Liver (tissue), 8 donors: ENCODE measurements at regions not wholly inside any gene's neighbourhood (a gene's known extent, or its start where the extent isn't known, plus 50 kb on each side); places are given as distances from the start of the nearest gene placed in this dataset.

Source experiments
- DNase-seq: peaks from one replicate; pipeline ENCODE4 v3.0.0-alpha.2; 2017; ENCODE audit warnings: low spot score
- H3K27ac ChIP-seq, 2 donors: one replicate each; pipeline ENCODE4 v1.7.0; 2013; ENCODE audit warnings: inconsistent platforms in 2 of 2, low read length in 2 of 2, control low read depth in 1 of 2, low read depth in 1 of 2, mild to moderate bottlenecking in 1 of 2
- H3K27me3 ChIP-seq, 4 donors: one replicate each; pipeline versions ENCODE4 v1.6.1 to v1.7.0; 2013; ENCODE audit warnings: low read length in 3 of 4, inconsistent platforms in 1 of 4, mild to moderate bottlenecking in 1 of 4, moderate library complexity in 1 of 4; ENCODE audit not compliant: control insufficient read depth in 4 of 4, insufficient read depth in 4 of 4
- H3K36me3 ChIP-seq, 4 donors: one replicate each; pipeline versions ENCODE4 v1.6.1 to v1.7.0; 2013; ENCODE audit warnings: low read length in 3 of 4, mild to moderate bottlenecking in 3 of 4, low read depth in 1 of 4, moderate library complexity in 1 of 4; ENCODE audit not compliant: control insufficient read depth in 4 of 4, insufficient read depth in 3 of 4
- H3K4me1 ChIP-seq, 4 donors: one replicate each; pipeline versions ENCODE4 v1.6.1 to v1.7.0; 2013; ENCODE audit warnings: low read length in 3 of 4, mild to moderate bottlenecking in 3 of 4, moderate library complexity in 1 of 4; ENCODE audit not compliant: control insufficient read depth in 4 of 4, insufficient read depth in 4 of 4
- H3K4me3 ChIP-seq, 3 donors: one replicate each; pipeline versions ENCODE4 v1.6.1 to v1.7.0; 2013; ENCODE audit warnings: low read length in 3 of 3, control low read depth in 1 of 3, low read depth in 1 of 3, mild to moderate bottlenecking in 1 of 3
- H3K9ac ChIP-seq, 2 donors: one replicate each; pipeline ENCODE4 v1.7.0; 2013; ENCODE audit warnings: low read length in 2 of 2, mild to moderate bottlenecking in 2 of 2, moderate library complexity in 2 of 2, control low read depth in 1 of 2, low read depth in 1 of 2
- H3K9me3 ChIP-seq, 4 donors: one replicate each; pipeline versions ENCODE4 v1.6.1 to v1.7.0; 2013; ENCODE audit warnings: low read length in 3 of 4; ENCODE audit not compliant: control insufficient read depth in 4 of 4
- FOXA1 ChIP-seq: IDR thresholded peaks from 2 replicates; pipeline ENCODE4 v1.6.1; 2016; ENCODE audit warnings: antibody characterized with exemption
- FOXA2 ChIP-seq: IDR thresholded peaks from 2 replicates; pipeline ENCODE4 v1.6.1; 2016; ENCODE audit warnings: antibody characterized with exemption
- GABPA ChIP-seq, 2 donors: IDR thresholded peaks in 1 of 2; conservative IDR thresholded peaks in 1 of 2; 2 replicates each; pipeline ENCODE4 v1.6.1; 2016; ENCODE audit warnings: antibody characterized with exemption in 2 of 2, mild to moderate bottlenecking in 1 of 2, moderate library complexity in 1 of 2
- HNF4A ChIP-seq, 2 donors: conservative IDR thresholded peaks; 2 replicates each; pipeline ENCODE4 v1.6.1; 2016; ENCODE audit warnings: antibody characterized with exemption in 2 of 2, mild to moderate bottlenecking in 2 of 2
- HNF4G ChIP-seq: IDR thresholded peaks from 2 replicates; pipeline ENCODE4 v1.6.1; 2016; ENCODE audit warnings: antibody characterized with exemption
- JUND ChIP-seq, 2 donors: IDR thresholded peaks; 2 replicates each; pipeline ENCODE4 v1.6.1; 2016; ENCODE audit warnings: antibody characterized with exemption in 2 of 2
- NR2F2 ChIP-seq: IDR thresholded peaks from 2 replicates; pipeline ENCODE4 v1.6.1; 2016; ENCODE audit warnings: antibody characterized with exemption
- RAD21 ChIP-seq, 2 donors: IDR thresholded peaks; 2 replicates each; pipeline ENCODE4 v1.6.1; 2016; ENCODE audit warnings: antibody characterized with exemption in 2 of 2, mild to moderate bottlenecking in 2 of 2
- RXRA ChIP-seq, 2 donors: IDR thresholded peaks; 2 replicates each; pipeline ENCODE4 v1.6.1; 2017 to 2018; ENCODE audit warnings: antibody characterized with exemption in 2 of 2, mild to moderate bottlenecking in 1 of 2
- SP1 ChIP-seq: IDR thresholded peaks from 2 replicates; pipeline ENCODE4 v1.6.1; 2018; ENCODE audit warnings: antibody characterized with exemption, mild to moderate bottlenecking
- TAF1 ChIP-seq: conservative IDR thresholded peaks from 2 replicates; pipeline ENCODE4 v1.6.1; 2016; ENCODE audit warnings: antibody characterized with exemption, mild to moderate bottlenecking
- YY1 ChIP-seq: IDR thresholded peaks from 2 replicates; pipeline ENCODE4 v1.6.1; 2016; ENCODE audit warnings: antibody characterized with exemption, mild to moderate bottlenecking
- WGBS: extraction: QIAGEN DNeasy Blood & Tissue Kit; methylation state at CpG from one replicate; pipeline ENCODE4 v1.1.7; 2013; 5-methylcytosine and 5-hydroxymethylcytosine counted together
- TF ChIP-seq, protein P1 (sequence below): IDR thresholded peaks from 2 replicates; pipeline ENCODE4 v1.6.1; 2016; ENCODE audit warnings: antibody characterized with exemption
- TF ChIP-seq, protein P2 (sequence below): fragments of 150-350 bp; IDR thresholded peaks from 2 replicates; pipeline ENCODE4 v1.5.1; 2017; ENCODE audit warnings: improper control_type of control experiment, low read depth, low read length; ENCODE audit not compliant: missing input control
- TF ChIP-seq, protein P3 (sequence below): IDR thresholded peaks from 2 replicates; pipeline ENCODE4 v1.6.1; 2016; ENCODE audit warnings: antibody characterized with exemption
- TF ChIP-seq, protein P4 (sequence below): IDR thresholded peaks from 2 replicates; pipeline ENCODE4 v1.6.1; 2016; ENCODE audit warnings: antibody characterized with exemption, mild to moderate bottlenecking
- TF ChIP-seq, protein P5 (sequence below): IDR thresholded peaks from 2 replicates; pipeline ENCODE4 v1.6.1; 2016; ENCODE audit warnings: antibody characterized with exemption
- donor health status: healthy.
- donor health status: healthy.
- donor health status: healthy.
- donor health status: healthy.
- donor health status: healthy.

DNA sequence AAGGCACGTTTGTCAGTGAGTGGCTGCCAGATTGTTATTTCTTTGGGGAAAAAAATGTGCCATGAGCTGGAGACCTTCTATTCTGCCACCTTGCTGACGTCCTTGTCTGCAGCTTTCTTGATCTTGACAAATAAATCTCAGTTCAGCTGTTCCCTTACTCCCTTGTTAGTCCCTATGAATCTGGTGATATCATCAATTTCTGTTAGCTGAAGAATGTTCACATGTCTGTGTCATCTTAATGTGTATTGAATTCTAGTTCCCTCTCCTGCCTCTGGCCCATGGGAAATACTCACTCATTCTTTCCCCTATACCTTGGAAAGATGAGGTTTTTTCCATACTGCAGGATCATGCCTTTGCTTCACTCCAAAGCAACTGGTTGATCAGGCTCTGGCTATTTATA lies 649.9 kb upstream of the API5 start:
- WGBS = 44% methylated on average over 2 of the region's 2 CpGs
- H3K27me3 ChIP-seq = no peaks in the 10 kb centered on the region
- DNase-seq = no peak
- no peaks in the 10 kb centered on the region for H3K9me3 ChIP-seq
- H3K36me3 ChIP-seq = no peaks in the 10 kb centered on the region
- H3K9ac ChIP-seq = no peak overlapping the region
- no peak overlapping the region for H3K4me3 ChIP-seq
- TF ChIP-seq, protein P1, sequence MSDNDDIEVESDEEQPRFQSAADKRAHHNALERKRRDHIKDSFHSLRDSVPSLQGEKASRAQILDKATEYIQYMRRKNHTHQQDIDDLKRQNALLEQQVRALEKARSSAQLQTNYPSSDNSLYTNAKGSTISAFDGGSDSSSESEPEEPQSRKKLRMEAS = no peak
- TF ChIP-seq, protein P2, sequence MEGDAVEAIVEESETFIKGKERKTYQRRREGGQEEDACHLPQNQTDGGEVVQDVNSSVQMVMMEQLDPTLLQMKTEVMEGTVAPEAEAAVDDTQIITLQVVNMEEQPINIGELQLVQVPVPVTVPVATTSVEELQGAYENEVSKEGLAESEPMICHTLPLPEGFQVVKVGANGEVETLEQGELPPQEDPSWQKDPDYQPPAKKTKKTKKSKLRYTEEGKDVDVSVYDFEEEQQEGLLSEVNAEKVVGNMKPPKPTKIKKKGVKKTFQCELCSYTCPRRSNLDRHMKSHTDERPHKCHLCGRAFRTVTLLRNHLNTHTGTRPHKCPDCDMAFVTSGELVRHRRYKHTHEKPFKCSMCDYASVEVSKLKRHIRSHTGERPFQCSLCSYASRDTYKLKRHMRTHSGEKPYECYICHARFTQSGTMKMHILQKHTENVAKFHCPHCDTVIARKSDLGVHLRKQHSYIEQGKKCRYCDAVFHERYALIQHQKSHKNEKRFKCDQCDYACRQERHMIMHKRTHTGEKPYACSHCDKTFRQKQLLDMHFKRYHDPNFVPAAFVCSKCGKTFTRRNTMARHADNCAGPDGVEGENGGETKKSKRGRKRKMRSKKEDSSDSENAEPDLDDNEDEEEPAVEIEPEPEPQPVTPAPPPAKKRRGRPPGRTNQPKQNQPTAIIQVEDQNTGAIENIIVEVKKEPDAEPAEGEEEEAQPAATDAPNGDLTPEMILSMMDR = no peak
- TF ChIP-seq, protein P3, sequence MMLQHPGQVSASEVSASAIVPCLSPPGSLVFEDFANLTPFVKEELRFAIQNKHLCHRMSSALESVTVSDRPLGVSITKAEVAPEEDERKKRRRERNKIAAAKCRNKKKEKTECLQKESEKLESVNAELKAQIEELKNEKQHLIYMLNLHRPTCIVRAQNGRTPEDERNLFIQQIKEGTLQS = no peak
- H3K27ac ChIP-seq = no peak overlapping the region
- no peaks in the 10 kb centered on the region for H3K4me1 ChIP-seq

DNA sequence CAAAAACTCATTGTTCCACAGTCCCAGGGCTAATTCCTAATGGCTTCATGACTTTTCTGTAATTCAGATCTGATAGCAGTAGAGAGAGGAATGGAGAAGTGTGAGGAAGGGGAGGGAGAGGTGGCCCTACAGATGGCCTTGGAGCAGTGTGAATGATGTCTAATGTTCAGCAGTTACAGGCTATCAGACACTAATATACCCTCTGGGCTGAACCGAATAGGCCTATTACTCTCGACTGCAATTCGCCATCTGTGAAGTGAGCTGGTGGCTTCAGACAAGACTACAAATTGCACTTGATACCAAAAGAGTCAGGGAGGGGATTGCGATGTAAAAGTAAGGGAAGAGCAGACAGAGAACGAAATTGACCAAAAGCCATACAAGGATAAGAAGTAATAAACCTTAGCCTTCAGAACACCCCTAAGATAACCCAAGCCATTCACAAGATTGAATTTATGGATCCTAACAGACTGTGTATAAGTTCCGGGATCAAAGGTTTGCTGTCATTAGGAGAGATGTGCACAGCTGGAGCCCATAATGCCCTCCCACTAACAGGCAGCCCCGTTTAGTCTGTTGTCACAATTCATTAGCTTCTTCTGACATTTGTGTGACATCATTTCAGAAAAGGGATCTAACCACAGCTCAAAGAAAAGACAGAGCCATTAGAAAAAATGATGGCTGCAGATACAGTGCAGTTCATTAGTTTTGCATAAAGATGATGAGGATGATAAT lies 642.4 kb upstream of the API5 start:
- no peak for TF ChIP-seq FOXA1
- no peak for TF ChIP-seq HNF4A (conservative IDR thresholded peaks at IDR 0.05)
- no peak for TF ChIP-seq SP1
- no peak for TF ChIP-seq RAD21 (IDR thresholded peaks at IDR 0.05)
- TF ChIP-seq, protein P1 = no peak
- TF ChIP-seq, protein P3 = no peak
- no peak for TF ChIP-seq NR2F2
- TF ChIP-seq, protein P4, sequence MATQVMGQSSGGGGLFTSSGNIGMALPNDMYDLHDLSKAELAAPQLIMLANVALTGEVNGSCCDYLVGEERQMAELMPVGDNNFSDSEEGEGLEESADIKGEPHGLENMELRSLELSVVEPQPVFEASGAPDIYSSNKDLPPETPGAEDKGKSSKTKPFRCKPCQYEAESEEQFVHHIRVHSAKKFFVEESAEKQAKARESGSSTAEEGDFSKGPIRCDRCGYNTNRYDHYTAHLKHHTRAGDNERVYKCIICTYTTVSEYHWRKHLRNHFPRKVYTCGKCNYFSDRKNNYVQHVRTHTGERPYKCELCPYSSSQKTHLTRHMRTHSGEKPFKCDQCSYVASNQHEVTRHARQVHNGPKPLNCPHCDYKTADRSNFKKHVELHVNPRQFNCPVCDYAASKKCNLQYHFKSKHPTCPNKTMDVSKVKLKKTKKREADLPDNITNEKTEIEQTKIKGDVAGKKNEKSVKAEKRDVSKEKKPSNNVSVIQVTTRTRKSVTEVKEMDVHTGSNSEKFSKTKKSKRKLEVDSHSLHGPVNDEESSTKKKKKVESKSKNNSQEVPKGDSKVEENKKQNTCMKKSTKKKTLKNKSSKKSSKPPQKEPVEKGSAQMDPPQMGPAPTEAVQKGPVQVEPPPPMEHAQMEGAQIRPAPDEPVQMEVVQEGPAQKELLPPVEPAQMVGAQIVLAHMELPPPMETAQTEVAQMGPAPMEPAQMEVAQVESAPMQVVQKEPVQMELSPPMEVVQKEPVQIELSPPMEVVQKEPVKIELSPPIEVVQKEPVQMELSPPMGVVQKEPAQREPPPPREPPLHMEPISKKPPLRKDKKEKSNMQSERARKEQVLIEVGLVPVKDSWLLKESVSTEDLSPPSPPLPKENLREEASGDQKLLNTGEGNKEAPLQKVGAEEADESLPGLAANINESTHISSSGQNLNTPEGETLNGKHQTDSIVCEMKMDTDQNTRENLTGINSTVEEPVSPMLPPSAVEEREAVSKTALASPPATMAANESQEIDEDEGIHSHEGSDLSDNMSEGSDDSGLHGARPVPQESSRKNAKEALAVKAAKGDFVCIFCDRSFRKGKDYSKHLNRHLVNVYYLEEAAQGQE = no peak
- TF ChIP-seq HNF4G = no peak
- H3K9ac ChIP-seq = no peak overlapping the region
- DNase-seq = no peak
- no peak overlapping the region for H3K27ac ChIP-seq
- no peaks in the 10 kb centered on the region for H3K36me3 ChIP-seq
- no peaks in the 10 kb centered on the region for H3K27me3 ChIP-seq
- H3K9me3 ChIP-seq = no peaks in the 10 kb centered on the region
- H3K4me3 ChIP-seq = no peak overlapping the region
- H3K4me1 ChIP-seq = no peaks in the 10 kb centered on the region
- WGBS = 75% methylated on average over 7 of the region's 7 CpGs

DNA sequence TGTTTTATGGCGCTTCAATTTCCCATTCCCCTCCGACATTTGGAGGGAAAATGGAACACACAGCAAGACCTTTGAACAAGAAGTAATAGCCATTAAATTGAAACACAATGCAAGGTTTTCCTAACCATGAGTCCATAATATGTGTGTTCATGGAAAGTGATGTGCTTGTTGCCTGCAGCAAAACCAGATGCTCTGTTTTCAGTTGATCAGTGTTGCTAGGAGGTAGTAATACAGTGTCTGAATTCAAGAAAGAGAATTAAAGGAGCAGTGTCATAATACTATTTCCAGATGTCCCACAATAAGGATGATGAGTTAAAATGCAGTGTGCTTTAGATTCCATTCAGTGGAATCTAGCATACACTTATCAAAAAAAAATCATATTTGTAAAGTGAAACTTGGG lies 637.4 kb upstream of the API5 start:
- no peaks in the 10 kb centered on the region for H3K36me3 ChIP-seq
- no peaks in the 10 kb centered on the region for H3K27me3 ChIP-seq
- no peaks in the 10 kb centered on the region for H3K9me3 ChIP-seq
- no peaks in the 10 kb centered on the region for H3K4me1 ChIP-seq
- WGBS = 78% methylated on average over 2 of the region's 2 CpGs
- no peak overlapping the region for H3K27ac ChIP-seq
- no peak overlapping the region for H3K9ac ChIP-seq
- no peak overlapping the region for H3K4me3 ChIP-seq
- no peak for DNase-seq
- TF ChIP-seq, protein P5, sequence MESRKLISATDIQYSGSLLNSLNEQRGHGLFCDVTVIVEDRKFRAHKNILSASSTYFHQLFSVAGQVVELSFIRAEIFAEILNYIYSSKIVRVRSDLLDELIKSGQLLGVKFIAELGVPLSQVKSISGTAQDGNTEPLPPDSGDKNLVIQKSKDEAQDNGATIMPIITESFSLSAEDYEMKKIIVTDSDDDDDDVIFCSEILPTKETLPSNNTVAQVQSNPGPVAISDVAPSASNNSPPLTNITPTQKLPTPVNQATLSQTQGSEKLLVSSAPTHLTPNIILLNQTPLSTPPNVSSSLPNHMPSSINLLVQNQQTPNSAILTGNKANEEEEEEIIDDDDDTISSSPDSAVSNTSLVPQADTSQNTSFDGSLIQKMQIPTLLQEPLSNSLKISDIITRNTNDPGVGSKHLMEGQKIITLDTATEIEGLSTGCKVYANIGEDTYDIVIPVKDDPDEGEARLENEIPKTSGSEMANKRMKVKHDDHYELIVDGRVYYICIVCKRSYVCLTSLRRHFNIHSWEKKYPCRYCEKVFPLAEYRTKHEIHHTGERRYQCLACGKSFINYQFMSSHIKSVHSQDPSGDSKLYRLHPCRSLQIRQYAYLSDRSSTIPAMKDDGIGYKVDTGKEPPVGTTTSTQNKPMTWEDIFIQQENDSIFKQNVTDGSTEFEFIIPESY = no peak
- TF ChIP-seq, protein P3 = no peak
- TF ChIP-seq RXRA (IDR thresholded peaks at IDR 0.05) = no peak
- TF ChIP-seq FOXA2 = no peak
- TF ChIP-seq, protein P1 = no peak
- TF ChIP-seq FOXA1 = no peak
- TF ChIP-seq HNF4A (conservative IDR thresholded peaks at IDR 0.05) = no peak
- no peak for TF ChIP-seq GABPA (IDR thresholded peaks at IDR 0.05 in 1 of 2, conservative IDR thresholded peaks at IDR 0.05 in 1 of 2)
- no peak for TF ChIP-seq SP1
- no peak for TF ChIP-seq TAF1
- TF ChIP-seq JUND (IDR thresholded peaks at IDR 0.05) = no peak
- no peak for TF ChIP-seq YY1
